Fibroblast of peridontal ligament (primary cell): ENCODE measurements at regions not wholly inside any gene's neighbourhood (a gene's known extent, or its start where the extent isn't known, plus 50 kb on each side); places are given as distances from the start of the nearest gene placed in this dataset.
A peak's percentile ranks its signal among the peaks of the same experiment; 100 is the strongest.
"Not testable (repeated sequence)": the region's sequence is repeated elsewhere in the genome, so short reads cannot be mapped to it uniquely, and the experiment has no call there.

Source experiments
- DNase-seq: peaks from one replicate; pipeline ENCODE4 v3.0.0-alpha.2; 2010; ENCODE audit errors: extremely low read depth

- no peak for DNase-seq
These were observed 99.5 kb upstream of the FHL2 start for GRCh38 chr2:105498281-105498846.

- DNase-seq = no peak
These were observed 98.2 kb upstream of the FHL2 start for GRCh38 chr2:105497094-105497493.

GRCh38 chr2:105496271-105496670 lies 97.4 kb upstream of the FHL2 start:
- DNase-seq = no peak

GRCh38 chr2:105494683-105495425 lies 96.0 kb upstream of the FHL2 start:
- DNase-seq = no peak

- DNase-seq = no peak
These were observed 92.1 kb upstream of the FHL2 start for GRCh38 chr2:105490956-105491355.

GRCh38 chr2:105490204-105490603 lies 91.4 kb upstream of the FHL2 start:
- no peak for DNase-seq

GRCh38 chr2:105489168-105489878 lies 90.5 kb upstream of the FHL2 start:
- DNase-seq = no peak

GRCh38 chr2:105488285-105488684 lies 89.4 kb upstream of the FHL2 start:
- no peak for DNase-seq

GRCh38 chr2:105487142-105488069 lies 88.6 kb upstream of the FHL2 start:
- DNase-seq = peak; percentile 97

- no peak for DNase-seq
These were observed 87.9 kb upstream of the FHL2 start for GRCh38 chr2:105486762-105487141.

GRCh38 chr2:105478670-105479069 lies 79.8 kb upstream of the FHL2 start:
- no peak for DNase-seq

GRCh38 chr2:105477050-105477620 lies 78.3 kb upstream of the FHL2 start:
- not testable (repeated sequence) for DNase-seq

GRCh38 chr2:105473011-105473410 lies 74.2 kb upstream of the FHL2 start:
- DNase-seq = no peak

GRCh38 chr2:105470979-105471378 lies 72.1 kb upstream of the FHL2 start:
- DNase-seq = no peak

- DNase-seq = no peak
These were observed 70.9 kb upstream of the FHL2 start for GRCh38 chr2:105469781-105470180.

- no peak for DNase-seq
These were observed 69.8 kb upstream of the FHL2 start for GRCh38 chr2:105468582-105469042.

GRCh38 chr2:105464325-105464724 lies 65.5 kb upstream of the FHL2 start:
- no peak for DNase-seq

- peak; percentile 71 for DNase-seq
These were observed 61.3 kb upstream of the FHL2 start for GRCh38 chr2:105460048-105460732.

- DNase-seq = no peak
These were observed 59.2 kb upstream of the FHL2 start for GRCh38 chr2:105458076-105458475.

- DNase-seq = peak; percentile 99
These were observed 56.7 kb upstream of the FHL2 start for GRCh38 chr2:105455488-105456003.
